ENCODE measurements at regions not wholly inside any gene's neighbourhood (a gene's known extent, or its start where the extent isn't known, plus 50 kb on each side); places are given as distances from the start of the nearest gene placed in this dataset.
A peak's percentile ranks its signal among the peaks of the same experiment; 100 is the strongest.

GRCh38 chr22:27385261-27385998, 416.1 kb downstream of the MN1 start:
- no peak for DNase-seq (ENCODE audit: low spot score)

- DNase-seq (ENCODE audit: low spot score): peak; percentile 92
Measured at GRCh38 chr22:27386186-27386585, 415.4 kb downstream of the MN1 start.

GRCh38 chr22:27387561-27387960, 414.0 kb downstream of the MN1 start:
- DNase-seq (ENCODE audit: low spot score): no peak

- DNase-seq (ENCODE audit: low spot score): no peak
Measured at GRCh38 chr22:27388090-27388600, 413.4 kb downstream of the MN1 start.

GRCh38 chr22:27389727-27390075, 411.9 kb downstream of the MN1 start:
- no peak for DNase-seq (ENCODE audit: low spot score)

GRCh38 chr22:27391092-27391770, 410.3 kb downstream of the MN1 start:
- DNase-seq (ENCODE audit: low spot score): no peak

- DNase-seq (ENCODE audit: low spot score): peak; percentile 37
Measured at GRCh38 chr22:27393371-27393770, 408.2 kb downstream of the MN1 start.

GRCh38 chr22:27394806-27395404, 406.7 kb downstream of the MN1 start:
- DNase-seq (ENCODE audit: low spot score): no peak

GRCh38 chr22:27397036-27397953, 404.3 kb downstream of the MN1 start:
- no peak for DNase-seq (ENCODE audit: low spot score)

- no peak for DNase-seq (ENCODE audit: low spot score)
Measured at GRCh38 chr22:27397954-27398342, 403.6 kb downstream of the MN1 start.

GRCh38 chr22:27399161-27399560, 402.4 kb downstream of the MN1 start:
- no peak for DNase-seq (ENCODE audit: low spot score)

GRCh38 chr22:27400811-27401210, 400.7 kb downstream of the MN1 start:
- DNase-seq (ENCODE audit: low spot score): no peak

- peak; percentile 53 for DNase-seq (ENCODE audit: low spot score)
Measured at GRCh38 chr22:27401321-27401720, 400.2 kb downstream of the MN1 start.

- DNase-seq (ENCODE audit: low spot score): no peak
Measured at GRCh38 chr22:27404441-27404840, 397.1 kb downstream of the MN1 start.

- peak; percentile 49 for DNase-seq (ENCODE audit: low spot score)
Measured at GRCh38 chr22:27405672-27406388, 395.7 kb downstream of the MN1 start.

GRCh38 chr22:27406389-27406861, 395.1 kb downstream of the MN1 start:
- DNase-seq (ENCODE audit: low spot score): no peak

- no peak for DNase-seq (ENCODE audit: low spot score)
Measured at GRCh38 chr22:27407369-27407985, 394.1 kb downstream of the MN1 start.

- DNase-seq (ENCODE audit: low spot score): no peak
Measured at GRCh38 chr22:27408068-27408467, 393.5 kb downstream of the MN1 start.

GRCh38 chr22:27409299-27409698, 392.3 kb downstream of the MN1 start:
- no peak for DNase-seq (ENCODE audit: low spot score)

- DNase-seq (ENCODE audit: low spot score): no peak
Measured at GRCh38 chr22:27412866-27413445, 388.6 kb downstream of the MN1 start.
